SU-DHL-6 (cell line): ENCODE measurements at regions not wholly inside any gene's neighbourhood (a gene's known extent, or its start where the extent isn't known, plus 50 kb on each side); places are given as distances from the start of the nearest gene placed in this dataset.

Experiments
- EZH2phosphoT487 ChIP-seq: fragments of 200-600 bp; sonication (generic), shearing (Covaris generic); conservative IDR thresholded peaks from 2 replicates; pipeline ENCODE4 v1.6.1; 2018; ENCODE audit warnings: mild to moderate bottlenecking, antibody characterized with exemption, low read length, moderate library complexity, mixed read lengths
- TF ChIP-seq, protein P1 (sequence below): fragments of 200-600 bp; sonication (generic); IDR thresholded peaks from one replicate; pipeline ENCODE4 v1.5.1; 2017; ENCODE audit warnings: antibody characterized with exemption, mild to moderate bottlenecking, low read length, moderate library complexity; ENCODE audit not compliant: insufficient read depth, poor library complexity, severe bottlenecking

DNA sequence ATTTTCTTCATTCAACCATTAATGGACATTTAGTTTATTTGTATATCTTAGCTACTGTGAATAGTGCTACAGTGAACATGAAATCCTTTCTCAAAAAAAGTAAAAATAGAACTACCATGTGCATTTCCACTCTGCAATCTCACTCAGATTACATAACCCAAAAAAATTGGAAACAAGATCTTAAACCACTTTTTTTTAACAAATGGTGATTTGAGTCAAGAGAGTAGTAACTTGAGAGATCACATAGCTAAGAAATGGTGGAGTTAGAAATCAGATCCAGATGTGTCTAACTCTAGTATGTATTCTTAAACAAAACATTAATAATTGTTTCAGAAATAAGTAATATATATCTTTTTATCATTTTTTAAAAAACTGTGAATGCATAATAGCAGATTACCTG is 318.3 kb upstream of the SGCG start:
- TF ChIP-seq, protein P1, sequence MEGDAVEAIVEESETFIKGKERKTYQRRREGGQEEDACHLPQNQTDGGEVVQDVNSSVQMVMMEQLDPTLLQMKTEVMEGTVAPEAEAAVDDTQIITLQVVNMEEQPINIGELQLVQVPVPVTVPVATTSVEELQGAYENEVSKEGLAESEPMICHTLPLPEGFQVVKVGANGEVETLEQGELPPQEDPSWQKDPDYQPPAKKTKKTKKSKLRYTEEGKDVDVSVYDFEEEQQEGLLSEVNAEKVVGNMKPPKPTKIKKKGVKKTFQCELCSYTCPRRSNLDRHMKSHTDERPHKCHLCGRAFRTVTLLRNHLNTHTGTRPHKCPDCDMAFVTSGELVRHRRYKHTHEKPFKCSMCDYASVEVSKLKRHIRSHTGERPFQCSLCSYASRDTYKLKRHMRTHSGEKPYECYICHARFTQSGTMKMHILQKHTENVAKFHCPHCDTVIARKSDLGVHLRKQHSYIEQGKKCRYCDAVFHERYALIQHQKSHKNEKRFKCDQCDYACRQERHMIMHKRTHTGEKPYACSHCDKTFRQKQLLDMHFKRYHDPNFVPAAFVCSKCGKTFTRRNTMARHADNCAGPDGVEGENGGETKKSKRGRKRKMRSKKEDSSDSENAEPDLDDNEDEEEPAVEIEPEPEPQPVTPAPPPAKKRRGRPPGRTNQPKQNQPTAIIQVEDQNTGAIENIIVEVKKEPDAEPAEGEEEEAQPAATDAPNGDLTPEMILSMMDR: no peak
- no peak for TF ChIP-seq EZH2phosphoT487
